SW480 (cell line): ENCODE measurements at regions not wholly inside any gene's neighbourhood (a gene's known extent, or its start where the extent isn't known, plus 50 kb on each side); places are given as distances from the start of the nearest gene placed in this dataset.
"Not testable (repeated sequence)": the region's sequence is repeated elsewhere in the genome, so short reads cannot be mapped to it uniquely, and the experiment has no call there.

Experiments used
- DNase-seq: peaks from one replicate; pipeline ENCODE4 v3.0.0-alpha.2; 2016; ENCODE audit warnings: low spot score

GRCh38 chr13:76620036-76620435 is 266.2 kb downstream of the KCTD12 start:
- no peak for DNase-seq

- DNase-seq: no peak
Observed at GRCh38 chr13:76619631-76620030, 266.6 kb downstream of the KCTD12 start.

DNA sequence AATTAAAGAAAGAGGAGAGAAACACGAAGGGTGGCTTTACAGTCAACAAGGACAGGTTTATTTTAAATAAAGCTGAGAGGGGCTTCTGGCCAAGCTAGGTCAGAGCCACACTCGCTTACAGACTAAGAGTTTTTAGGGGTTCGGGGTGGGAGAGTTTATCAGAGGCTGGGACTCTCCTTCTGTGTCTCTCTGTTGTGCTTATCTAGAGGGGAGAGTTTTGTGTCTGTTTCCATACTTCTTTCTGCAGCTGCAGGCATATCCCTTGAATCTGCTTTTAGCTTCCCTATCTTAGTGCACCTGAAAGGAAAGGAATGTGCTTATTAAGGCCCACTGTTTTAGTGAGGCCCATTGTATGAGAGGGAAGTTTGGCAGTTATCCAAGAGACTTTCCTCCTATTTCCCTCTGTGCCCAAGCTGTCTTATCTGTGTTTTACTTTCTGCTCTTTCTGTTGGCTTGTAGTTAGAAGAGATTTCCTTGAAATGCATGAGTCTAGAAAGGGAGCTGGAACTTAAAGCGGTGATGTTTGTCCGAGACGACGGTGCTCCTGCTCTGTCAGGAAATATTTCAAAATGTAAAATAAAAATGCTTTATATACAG is 275.3 kb downstream of the KCTD12 start:
- no peak for DNase-seq

DNA sequence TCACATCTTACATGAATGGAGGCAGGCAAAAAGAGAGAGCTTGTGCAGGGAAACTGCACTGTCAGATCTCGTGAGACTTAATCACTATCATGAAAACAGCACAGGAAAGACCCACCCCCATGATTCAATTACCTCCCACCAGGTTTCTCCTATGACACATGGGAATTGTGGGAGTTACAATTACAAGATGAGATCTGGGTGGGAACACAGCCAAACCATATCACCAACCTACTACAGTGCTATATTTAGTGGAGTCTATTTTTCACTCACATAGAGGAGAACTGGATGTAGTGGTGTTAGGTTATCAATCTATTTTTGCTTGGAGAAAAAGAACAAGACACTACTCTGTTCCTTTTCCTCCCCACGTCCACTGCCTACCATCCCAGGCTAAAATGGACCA is 276.6 kb downstream of the KCTD12 start:
- DNase-seq: no peak

GRCh38 chr13:76607866-76608265 is 278.3 kb downstream of the KCTD12 start:
- DNase-seq: no peak

- no peak for DNase-seq
Observed at GRCh38 chr13:76600081-76600480, 286.1 kb downstream of the KCTD12 start.

DNA sequence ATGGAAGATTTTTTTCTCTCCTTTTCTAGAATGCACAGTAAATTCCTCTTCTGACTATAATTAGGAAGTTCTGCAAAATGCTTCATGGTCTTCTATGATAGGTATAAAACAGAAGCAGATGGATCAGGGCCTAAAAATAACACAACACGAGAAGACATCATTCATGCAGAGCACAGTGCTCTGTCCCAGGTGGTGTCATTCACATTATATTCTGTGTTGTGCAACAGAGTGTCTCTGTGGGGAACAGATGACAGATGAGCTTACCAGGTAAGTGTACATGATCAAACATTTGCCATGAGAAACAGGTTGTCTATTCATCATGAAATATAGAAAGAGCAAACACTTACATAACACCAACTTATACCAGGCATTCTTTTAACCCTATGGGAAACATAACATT is 288.3 kb downstream of the KCTD12 start:
- DNase-seq: no peak

DNA sequence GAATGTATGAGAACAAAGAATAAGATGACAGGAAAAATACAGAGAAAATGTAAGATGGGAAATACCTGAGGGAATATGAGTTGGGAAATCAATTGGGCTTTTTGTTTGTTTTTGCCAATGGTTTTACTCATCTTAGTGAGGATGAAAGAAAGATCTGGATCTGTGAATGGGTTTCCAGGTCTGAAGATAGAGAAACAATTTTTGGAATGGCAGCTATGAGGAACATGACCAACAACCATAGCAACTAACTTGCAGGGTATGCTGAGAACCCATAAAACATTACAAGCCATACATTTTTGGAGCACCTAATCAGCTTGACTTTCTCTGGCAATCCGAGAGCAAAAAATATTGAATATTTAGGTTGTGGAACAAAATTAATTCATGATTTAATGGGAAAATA is 290.0 kb downstream of the KCTD12 start:
- no peak for DNase-seq

DNA sequence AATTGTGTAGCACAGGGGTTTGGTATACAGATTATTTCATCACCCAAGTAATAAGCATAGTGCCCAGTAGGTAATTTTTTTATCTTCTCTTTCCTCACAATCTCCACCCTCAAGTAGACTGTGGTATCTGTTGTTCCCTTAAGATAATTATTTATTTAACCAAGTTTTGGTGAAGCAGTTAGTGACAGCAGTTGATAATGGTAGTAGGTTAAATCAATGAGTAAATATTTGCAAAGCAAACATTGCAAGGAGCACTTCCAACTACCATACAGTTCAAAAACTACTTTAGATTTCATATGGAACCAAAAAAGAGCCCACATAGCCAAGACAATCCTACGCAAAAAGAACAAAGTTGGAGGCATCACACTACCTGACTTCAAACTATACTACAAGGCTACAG is 291.8 kb downstream of the KCTD12 start:
- no peak for DNase-seq

- DNase-seq: no peak
Observed at GRCh38 chr13:76586842-76587241, 299.4 kb downstream of the KCTD12 start.

DNA sequence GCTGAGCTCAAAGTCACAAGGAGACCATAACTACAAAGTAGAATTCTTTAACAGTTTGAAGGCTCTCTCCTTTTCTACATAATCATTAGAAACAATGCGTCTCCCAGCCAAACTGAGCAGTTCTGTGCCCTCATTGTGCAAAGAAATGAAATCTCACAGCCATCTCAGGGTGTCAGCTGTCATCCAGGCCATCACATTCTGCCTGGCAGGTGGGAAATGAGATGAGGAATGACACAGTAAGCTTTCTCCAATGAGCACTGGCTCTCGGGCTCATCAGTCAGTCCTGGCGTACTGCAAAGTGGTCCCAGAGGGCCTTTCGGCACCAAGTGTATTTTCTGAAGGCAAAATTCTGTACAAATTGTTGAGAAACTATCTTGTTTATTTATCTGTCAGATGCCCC is 306.5 kb downstream of the KCTD12 start:
- no peak for DNase-seq

DNA sequence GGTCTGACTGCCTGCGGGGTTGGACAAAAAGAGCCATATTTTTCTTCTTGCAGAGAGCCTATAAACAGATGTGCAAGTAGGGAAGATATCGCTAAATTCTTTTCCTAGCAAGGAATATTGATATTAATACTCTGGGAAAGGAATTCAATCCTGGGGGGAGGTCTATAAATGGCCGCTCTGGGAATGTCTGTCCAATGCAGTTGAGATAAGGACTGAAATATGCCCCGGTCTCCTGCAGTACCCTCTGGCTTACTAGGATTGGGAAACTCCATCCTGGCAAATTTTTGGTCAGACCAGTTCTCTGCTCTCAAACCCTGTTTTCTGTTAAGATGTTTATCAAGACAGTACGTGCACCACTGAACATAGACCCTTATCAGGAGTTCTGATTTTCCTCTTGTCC is 310.6 kb downstream of the KCTD12 start:
- not testable (repeated sequence) for DNase-seq

GRCh38 chr13:76570510-76570971 is 315.7 kb downstream of the KCTD12 start:
- DNase-seq: no peak

DNA sequence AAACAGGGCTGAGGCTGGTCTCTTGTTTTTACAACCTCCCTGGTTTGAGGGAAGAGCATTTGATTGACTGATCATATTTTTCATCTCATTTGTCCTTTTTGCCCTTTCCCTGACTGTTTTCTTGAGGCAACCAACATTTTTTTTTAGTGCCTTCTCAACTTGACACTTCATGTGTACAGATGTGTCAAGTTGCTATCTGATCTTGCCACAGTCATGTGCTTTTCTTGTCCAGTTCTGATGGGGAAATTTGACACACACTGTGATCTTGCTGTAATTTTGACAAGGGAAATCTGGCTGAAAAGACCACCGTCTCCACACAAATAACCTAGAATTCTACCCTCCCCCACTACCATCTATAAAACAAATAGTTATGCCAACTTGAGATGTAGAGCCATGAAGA is 329.6 kb downstream of the KCTD12 start:
- no peak for DNase-seq

DNA sequence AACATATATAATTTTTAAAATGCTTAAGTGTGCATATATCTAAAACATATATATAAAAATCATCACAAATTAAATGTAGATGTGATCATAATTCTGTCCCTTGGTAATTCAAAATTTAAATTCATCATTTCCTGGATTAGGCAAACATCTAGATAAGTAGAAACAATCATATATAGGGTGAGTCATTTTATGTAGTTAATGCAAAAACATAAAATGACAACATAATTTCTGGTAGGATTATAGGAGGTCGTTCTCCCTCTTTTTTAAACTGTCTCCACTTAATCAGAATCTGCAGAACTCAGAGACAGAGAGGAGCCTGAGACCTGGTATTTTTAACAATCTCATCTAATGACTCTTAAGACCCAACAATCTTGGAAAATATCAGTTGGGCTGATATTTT is 333.4 kb downstream of the KCTD12 start:
- no peak for DNase-seq

GRCh38 chr13:76552041-76552772 is 334.0 kb downstream of the KCTD12 start:
- no peak for DNase-seq

- DNase-seq: no peak
Observed at GRCh38 chr13:76542176-76542575, 344.0 kb downstream of the KCTD12 start.

GRCh38 chr13:76538004-76538403 is 348.2 kb downstream of the KCTD12 start:
- DNase-seq: no peak

DNA sequence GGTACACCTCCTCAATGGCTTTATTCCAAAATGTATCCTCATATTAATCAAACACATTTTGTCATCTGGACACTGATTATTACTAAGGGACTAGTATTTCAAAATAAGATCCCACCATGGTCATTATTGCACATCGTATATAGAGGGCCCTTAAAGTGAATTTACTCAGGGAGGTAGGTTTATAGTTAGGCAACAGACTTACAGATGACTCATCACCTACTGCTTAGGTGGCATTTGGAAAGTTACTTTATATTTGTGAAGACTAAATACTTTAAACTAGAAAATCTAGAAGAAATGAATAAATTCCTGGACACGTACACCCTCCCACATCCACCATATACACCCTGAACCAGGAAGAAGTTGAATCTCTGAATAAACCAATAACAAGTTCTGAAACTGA is 353.0 kb downstream of the KCTD12 start:
- no peak for DNase-seq

DNA sequence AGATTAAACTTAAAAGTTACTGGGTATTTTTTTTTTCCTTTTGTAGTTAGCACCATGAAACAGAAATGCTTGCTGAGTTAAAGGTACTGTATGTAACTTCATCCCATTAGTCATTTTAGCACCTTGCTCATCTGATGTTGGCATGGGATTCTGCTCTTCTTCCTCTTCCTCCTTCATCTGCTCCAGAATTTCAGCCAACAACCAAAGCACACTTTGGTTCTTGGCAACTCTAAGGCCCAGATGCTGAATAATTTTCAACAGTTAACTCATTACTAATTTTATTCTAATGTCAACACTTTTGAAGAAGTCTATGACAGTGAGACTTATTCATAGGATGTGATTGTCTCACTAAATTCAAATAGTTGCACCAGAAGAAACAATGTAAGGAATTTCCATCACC is 359.2 kb downstream of the KCTD12 start:
- DNase-seq: no peak

GRCh38 chr13:76523740-76524340 is 362.4 kb downstream of the KCTD12 start:
- DNase-seq: no peak

DNA sequence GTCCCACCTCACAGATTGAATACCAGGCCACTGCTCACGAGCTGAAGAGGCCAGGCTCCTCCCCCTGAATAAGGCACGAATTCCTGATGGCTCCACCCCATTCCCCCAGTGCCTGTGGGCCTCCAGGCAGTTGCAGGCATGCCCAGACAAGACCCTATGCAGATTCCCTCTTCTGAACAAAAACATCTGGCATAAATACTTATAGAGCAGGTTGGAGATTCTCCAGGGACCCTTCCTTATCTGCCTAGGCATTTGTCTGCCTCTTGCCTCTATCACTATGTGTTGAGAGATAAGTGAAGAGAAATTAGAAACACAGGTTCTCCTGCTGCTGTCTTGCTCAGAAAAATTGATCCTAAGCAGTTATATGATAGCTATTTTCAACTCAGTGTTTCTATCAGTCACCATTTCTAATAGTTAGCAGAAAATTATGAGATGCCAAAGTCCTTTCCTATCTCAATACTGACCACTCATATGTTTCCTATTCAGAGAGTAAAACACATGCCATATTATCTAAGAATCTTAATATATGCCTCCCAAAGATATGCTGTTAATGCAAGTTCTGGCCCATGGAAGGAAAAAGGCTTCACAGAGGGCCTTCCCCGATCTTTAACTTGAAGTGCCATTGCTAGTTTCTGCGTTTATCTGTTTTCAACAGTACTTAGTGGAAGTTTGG is 364.0 kb downstream of the KCTD12 start:
- no peak for DNase-seq

DNA sequence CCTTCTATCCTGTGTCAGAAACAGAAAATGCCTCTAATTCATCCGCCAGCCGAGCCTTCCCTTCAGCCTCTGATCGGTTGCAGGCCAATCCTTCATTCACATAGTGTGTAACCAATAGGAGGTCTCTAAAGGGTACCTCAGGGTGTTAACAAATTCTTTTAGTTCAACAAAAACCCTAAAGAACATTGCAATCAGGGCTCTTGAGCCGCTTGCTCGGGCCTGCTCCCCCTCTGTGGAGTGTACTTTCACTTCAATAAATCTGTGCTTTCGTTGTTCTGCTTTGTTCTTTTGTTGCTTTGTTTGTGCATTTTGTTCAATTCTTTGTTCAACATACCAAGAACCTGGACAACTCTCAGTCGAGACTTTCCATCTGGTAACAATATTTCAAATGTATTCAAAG is 366.5 kb downstream of the KCTD12 start:
- no peak for DNase-seq
